G401.6 (cell line): ENCODE measurements at regions not wholly inside any gene's neighbourhood (a gene's known extent, or its start where the extent isn't known, plus 50 kb on each side); places are given as distances from the start of the nearest gene placed in this dataset.
"Not testable (repeated sequence)": the region's sequence is repeated elsewhere in the genome, so short reads cannot be mapped to it uniquely, and the experiment has no call there.

Source experiments
- FAIRE-seq: peaks from 2 replicates; lab custom pipeline; 2012; peaks lifted over from hg19 to GRCh38; lab: Jason Lieb, UNC

DNA sequence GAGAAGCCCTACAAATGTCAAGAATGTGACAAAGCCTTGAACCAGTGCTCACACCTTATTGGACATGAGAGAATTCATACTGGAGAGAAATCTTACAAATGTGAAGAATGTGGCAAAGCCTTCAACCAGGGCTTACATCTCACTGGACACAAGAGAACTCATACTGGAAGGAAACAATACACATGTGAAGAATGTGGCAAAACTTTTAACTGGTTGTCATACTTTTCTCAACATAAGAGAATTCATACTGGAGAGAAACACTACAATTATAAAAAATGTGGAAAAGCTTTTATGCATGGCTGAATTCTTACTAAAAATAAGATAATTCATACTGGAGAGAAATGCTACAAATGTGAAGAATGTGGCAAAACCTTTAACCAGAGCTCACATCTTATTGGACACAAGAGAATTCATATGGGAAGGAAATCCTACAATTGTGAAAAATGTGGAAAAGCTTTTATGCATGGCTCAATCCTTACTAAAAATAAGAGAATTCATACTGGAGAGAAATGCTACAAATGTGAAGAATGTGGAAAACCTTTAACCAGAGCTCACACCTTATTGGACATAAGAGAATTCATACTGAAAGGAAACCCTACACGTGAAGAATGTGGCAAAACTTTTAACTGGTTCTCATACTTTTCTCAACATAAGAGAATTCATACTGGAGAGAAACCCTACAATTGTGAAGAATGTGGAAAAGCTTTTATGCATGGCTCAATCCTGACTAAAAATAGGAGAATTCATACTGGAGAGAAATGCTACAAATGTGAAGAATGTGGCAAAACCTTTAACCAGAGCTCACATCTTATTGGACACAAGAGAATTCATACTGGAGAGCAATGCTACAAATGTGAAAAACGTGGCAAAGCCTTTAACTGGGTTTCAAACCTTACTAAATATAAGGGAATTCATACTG lies 350.6 kb upstream of the NUPR2 start:
- FAIRE-seq, result not testable (repeated sequence)

- FAIRE-seq, result no peak
These were observed 333.5 kb upstream of the NUPR2 start for GRCh38 chr7:56449762-56450161.

- no peak for FAIRE-seq
These were observed 331.9 kb upstream of the NUPR2 start for GRCh38 chr7:56447864-56448693.

DNA sequence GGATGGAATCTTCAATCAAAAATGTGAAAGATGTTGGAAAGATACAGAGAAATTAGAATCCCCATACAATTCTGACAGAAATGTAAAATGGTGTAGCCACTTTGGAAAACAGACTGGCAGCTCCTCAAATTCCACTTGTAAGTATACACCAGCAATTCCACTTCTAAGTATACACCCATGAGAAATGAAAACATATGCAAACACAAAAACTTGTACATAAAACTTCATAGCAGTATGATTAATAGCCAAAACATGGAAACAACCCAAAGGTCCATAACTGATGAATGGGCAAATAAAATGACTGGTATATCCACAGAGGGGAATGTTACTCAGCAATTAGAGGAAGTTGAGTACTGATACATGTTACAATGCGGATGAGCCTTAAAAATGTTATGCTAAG lies 304.3 kb upstream of the NUPR2 start:
- FAIRE-seq, result not testable (repeated sequence)

DNA sequence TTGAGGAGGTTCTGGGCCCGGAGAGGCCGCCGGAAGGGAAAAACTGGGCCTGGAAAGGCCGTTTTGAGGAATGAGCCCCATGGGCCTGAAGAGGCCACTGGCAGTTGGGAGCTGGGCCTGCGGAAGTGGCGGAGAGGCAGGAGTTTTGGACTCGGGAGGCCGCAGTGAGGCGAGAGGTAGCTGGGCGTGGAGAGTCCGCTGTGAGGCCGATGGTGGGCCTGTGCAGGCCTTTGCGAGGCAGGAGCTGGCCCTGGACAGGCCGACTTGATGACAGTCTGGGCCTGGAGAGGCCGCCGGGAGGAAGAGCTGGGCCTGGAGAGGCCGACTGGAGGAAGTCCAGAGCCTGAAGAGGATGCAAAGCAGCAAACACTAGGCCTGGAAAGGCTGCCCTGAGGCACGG lies 259.0 kb upstream of the NUPR2 start:
- FAIRE-seq, result no peak

DNA sequence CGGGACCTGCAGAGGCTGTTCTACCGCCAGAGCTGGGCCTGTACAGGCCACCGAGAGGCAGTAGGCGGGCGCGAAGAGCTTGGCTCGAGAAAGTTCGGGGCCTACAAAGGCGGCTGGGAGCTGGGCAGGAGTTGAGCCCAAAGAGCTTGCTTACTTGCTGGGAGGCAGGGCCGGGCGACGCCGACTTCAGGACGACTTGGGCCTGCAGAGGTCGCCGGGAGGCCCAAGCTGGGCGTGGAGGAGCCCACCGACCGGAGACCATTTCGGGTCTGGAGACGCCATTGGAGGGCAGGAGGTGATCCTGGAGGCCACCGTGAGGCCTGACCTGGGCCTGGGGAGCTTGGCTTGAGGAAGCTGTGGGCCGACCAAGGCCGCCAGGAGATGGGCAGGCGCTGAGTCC lies 258.4 kb upstream of the NUPR2 start:
- FAIRE-seq, result not testable (repeated sequence)

- FAIRE-seq, result not testable (repeated sequence)
These were observed 257.1 kb upstream of the NUPR2 start for GRCh38 chr7:56373314-56373713.

DNA sequence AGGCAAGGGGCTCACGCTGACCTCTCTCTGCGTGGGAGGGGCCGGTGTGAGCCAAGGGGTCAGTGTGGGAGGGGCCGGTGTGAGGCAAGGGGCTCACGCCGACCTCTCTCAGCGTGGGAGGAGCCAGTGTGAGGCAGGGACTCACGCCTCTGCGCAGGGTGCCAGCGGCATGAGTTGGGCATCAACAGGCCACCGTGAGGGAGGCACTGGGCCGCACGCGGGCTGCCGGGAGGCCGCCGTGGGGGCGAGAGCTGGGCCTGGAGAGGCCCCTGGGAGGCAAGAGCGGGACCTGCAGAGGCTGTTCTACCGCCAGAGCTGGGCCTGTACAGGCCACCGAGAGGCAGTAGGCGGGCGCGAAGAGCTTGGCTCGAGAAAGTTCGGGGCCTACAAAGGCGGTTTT lies 255.6 kb upstream of the NUPR2 start:
- FAIRE-seq, result not testable (repeated sequence)

DNA sequence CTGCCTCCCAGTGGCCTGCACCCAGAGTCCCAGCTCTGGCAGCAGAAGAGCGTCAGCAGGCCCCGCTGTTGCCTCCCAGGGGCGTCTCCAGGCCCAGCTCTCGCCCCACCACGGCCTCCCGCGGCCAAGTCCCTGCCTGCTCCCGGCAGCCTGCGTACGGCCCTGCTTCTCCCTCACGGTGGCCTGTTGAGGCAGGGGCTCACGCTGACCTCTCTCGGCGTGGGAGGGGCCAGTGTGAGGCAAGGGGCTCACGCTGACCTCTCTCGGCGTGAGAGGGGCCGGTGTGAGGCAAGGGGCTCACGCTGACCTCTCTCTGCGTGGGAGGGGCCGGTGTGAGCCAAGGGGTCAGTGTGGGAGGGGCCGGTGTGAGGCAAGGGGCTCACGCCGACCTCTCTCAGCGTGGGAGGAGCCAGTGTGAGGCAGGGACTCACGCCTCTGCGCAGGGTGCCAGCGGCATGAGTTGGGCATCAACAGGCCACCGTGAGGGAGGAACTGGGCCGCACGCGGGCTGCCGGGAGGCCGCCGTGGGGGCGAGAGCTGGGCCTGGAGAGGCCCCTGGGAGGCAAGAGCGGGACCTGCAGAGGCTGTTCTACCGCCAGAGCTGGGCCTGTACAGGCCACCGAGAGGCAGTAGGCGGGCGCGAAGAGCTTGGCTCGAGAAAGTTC lies 254.1 kb upstream of the NUPR2 start:
- FAIRE-seq, result not testable (repeated sequence)

GRCh38 chr7:56367914-56368313 lies 251.7 kb upstream of the NUPR2 start:
- FAIRE-seq, result not testable (repeated sequence)

DNA sequence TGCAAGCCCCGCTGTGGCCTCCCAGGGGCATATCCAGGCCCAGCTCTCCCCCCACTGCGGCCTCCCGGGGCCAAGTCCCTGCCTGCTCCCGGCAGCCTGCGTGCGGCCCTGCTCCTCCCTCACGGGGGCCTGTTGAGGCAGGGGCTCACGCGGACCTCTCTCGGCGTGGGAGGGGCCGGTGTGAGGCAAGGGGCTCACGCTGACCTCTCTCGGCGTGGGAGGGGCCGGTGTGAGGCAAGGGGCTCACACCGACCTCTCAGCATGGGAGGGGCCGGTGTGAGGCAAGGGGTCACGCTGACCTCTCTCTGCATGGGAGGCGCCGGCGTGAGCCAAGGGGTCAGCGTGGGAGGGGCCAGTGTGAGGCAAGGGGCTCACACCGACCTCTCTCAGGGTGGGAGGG lies 251.2 kb upstream of the NUPR2 start:
- not testable (repeated sequence) for FAIRE-seq

DNA sequence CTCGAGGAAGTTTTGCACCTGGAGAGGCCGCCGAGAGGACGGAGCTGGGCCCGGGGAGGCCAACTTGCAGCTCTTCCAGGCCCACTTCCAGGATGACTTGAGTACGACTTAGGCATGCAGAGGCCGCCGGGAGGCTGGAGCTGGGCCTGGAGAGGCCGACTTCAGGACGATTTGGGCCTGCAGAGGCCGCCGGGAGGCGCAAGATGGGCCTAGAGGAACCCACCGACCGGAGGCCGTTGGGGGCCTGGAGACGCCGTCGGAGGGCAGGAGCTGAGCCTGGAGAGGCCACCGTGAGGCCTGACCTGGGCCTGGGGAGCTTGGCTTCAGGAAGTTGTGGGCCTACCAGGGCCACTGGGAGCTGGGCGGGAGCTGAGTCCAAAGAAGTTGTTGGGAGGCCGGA lies 250.5 kb upstream of the NUPR2 start:
- not testable (repeated sequence) for FAIRE-seq

- not testable (repeated sequence) for FAIRE-seq
These were observed 236.4 kb upstream of the NUPR2 start for GRCh38 chr7:56352576-56352975.

DNA sequence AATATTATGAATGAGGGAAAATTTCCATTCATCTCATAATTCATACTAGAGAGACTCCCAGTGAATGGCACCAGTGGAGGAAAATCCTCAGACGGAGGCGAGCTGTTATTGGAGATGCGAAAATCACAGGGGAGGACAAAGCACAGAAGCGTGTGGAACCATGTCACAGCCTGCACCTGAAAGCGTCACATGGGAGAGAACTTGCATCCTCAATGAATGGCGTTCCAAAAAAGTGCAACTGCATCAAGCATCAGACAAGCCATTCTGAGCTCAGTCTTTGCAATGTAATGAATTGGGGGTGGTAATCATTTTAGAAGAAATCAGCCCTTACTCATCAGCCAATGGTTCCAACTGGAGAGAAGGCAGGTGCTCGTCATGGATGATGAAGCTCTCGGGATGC lies 235.0 kb upstream of the NUPR2 start:
- FAIRE-seq, result not testable (repeated sequence)

DNA sequence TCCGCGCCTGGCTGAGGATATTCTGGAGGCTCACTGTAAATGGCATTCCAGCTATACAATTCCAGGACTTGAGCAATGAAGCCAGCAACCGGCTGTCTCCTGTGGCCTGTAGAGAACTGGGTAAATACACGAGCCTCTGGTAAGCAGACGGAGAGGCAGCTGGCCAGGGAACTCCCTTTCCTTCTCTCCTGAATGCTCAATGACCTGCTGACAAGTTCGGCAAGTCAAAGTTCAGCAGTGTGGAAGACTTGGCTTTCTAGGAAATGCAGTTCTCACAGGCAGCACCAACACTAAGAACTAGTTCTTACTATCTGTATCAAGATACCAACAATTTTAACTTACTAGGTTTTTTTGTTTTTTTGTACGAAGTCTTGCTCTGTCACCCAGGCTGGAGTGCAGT lies 232.1 kb upstream of the NUPR2 start:
- not testable (repeated sequence) for FAIRE-seq

- not testable (repeated sequence) for FAIRE-seq
These were observed 212.1 kb upstream of the NUPR2 start for GRCh38 chr7:56328327-56328726.

DNA sequence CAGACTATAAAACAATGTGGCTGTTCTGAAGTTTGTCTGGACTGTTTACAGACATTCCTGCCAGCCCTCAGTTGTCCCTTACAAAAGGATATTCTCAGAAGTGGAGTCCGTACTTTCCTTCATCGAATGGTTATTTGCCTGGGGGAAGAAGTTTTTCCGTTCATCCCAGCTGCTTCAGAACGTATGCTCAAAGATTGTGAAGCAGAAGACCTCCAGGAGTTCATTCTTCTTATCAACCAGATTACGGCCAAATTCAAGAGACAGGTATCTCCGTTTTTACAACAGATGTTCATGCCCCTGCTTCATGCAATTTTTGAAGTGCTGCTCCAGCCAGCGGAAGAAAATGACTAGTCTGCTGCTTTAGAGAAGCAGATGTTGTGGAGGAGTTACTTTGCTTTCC lies 174.3 kb upstream of the NUPR2 start:
- no peak for FAIRE-seq

- FAIRE-seq, result no peak
These were observed 171.4 kb upstream of the NUPR2 start for GRCh38 chr7:56287429-56288138.

GRCh38 chr7:56256108-56256507 lies 139.9 kb upstream of the NUPR2 start:
- FAIRE-seq, result no peak

DNA sequence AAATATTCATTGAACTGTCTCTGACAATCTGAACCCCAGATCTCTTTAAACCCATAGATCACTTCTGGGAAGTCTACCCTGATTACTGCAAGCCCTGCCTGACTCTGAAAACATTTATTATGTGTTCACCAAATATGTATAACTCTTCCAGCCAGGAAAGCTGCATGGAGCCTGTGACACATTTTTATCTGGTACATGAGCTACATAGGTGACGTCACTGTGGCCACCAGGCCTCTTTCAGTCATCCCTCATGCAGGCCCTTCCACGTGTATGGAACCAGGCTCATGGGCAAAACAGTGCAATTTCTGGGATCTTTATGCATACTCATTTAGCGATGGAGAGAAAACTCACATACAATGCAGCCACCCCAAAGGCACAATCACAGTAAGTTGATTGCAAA lies 133.9 kb upstream of the NUPR2 start:
- no peak for FAIRE-seq

DNA sequence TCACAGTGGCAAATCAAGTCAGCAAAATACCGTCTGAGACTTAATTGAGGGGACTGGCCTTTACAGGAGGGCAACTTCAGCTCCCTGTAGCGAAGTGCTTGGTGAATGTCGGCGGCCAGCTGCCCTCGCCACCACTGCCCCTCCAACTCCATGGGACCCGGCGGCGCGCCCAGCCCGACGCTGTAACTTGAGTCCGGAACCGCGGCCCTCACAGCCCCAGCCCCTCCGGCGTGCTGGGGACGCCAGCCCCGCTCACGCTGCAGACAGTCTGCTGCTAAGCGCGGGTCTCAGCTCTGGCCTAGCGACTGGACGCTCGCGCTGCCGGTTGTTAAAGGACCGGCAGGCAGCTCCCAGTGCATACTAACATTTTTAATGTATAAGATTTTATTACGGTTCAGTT lies 113.4 kb upstream of the NUPR2 start:
- FAIRE-seq, result no peak

DNA sequence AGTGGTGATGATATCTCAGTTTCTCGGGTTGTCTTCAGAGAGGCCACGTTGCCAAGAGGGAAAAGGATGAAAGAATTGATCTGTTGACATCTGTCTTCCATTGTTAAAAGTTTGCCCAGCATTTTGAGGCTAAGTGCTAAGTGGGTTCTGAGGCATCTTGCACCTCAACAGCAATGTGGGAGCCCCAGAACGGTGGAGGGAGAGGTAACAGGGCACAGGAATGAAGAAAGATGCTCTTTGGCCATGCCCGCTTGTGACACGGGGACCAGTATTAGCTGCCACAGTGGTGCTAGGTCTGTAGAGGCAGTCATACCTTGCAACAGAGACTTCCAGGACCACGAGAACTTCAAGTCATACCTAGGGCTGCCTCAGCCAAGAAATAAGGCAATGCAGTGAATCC lies 106.6 kb upstream of the NUPR2 start:
- no peak for FAIRE-seq
